Gastroesophageal sphincter (tissue), 3 donors: ENCODE measurements at regions not wholly inside any gene's neighbourhood (a gene's known extent, or its start where the extent isn't known, plus 50 kb on each side); places are given as distances from the start of the nearest gene placed in this dataset.

Experiments
- CTCF ChIP-seq, 4 experiments: fragments of 200-600 bp in 2 of 4; fragments of 450-650 bp in 2 of 4; sonication (generic) in 1 of 4; IDR thresholded peaks; one replicate each; pipeline ENCODE4 v1.5.1; 2017 to 2019; ENCODE audit warnings: antibody characterized with exemption in 4 of 4, mild to moderate bottlenecking in 2 of 4, moderate library complexity in 2 of 4
- POLR2AphosphoS5 ChIP-seq: sonication (generic); formaldehyde crosslinking; IDR thresholded peaks from one replicate; pipeline ENCODE4 v1.6.1; 2017; ENCODE audit warnings: antibody characterized with exemption

GRCh38 chr10:111206521-111206920 lies 129.7 kb downstream of the ADRA2A start:
- no peak for TF ChIP-seq CTCF (IDR thresholded peaks at IDR 0.05)
- TF ChIP-seq POLR2AphosphoS5: no peak
